GM18907 (cell line): ENCODE measurements at regions not wholly inside any gene's neighbourhood (a gene's known extent, or its start where the extent isn't known, plus 50 kb on each side); places are given as distances from the start of the nearest gene placed in this dataset.
A peak's percentile ranks its signal among the peaks of the same experiment; 100 is the strongest.

ENCODE experiments used
- ATAC-seq: cut with Tn5 transposase; IDR thresholded peaks from one replicate; pipeline ENCODE4 v1.9.1; 2021; ENCODE audit warnings: mild to moderate bottlenecking, moderate library complexity; ENCODE audit not compliant: unreplicated experiment

- ATAC-seq, result no peak
Measured at GRCh38 chr1:110765640-110766335, 91.0 kb upstream of the KCNA3 start.

- ATAC-seq, result no peak
Measured at GRCh38 chr1:110763149-110763548, 88.4 kb upstream of the KCNA3 start.

- no peak for ATAC-seq
Measured at GRCh38 chr1:110760321-110760720, 85.6 kb upstream of the KCNA3 start.

- no peak for ATAC-seq
Measured at GRCh38 chr1:110756506-110756905, 81.8 kb upstream of the KCNA3 start.

GRCh38 chr1:110752941-110753725, 78.4 kb upstream of the KCNA3 start:
- ATAC-seq, result no peak

GRCh38 chr1:110750562-110750961, 75.8 kb upstream of the KCNA3 start:
- ATAC-seq, result no peak

- no peak for ATAC-seq
Measured at GRCh38 chr1:110749960-110750359, 75.2 kb upstream of the KCNA3 start.

GRCh38 chr1:110746644-110747259, 72.0 kb upstream of the KCNA3 start:
- ATAC-seq, result no peak

- ATAC-seq, result no peak
Measured at GRCh38 chr1:110743397-110743796, 68.7 kb upstream of the KCNA3 start.

GRCh38 chr1:110736900-110737605, 62.3 kb upstream of the KCNA3 start:
- no peak for ATAC-seq

GRCh38 chr1:110734133-110734680, 59.5 kb upstream of the KCNA3 start:
- no peak for ATAC-seq

- no peak for ATAC-seq
Measured at GRCh38 chr1:110731529-110731928, 56.8 kb upstream of the KCNA3 start.

- no peak for ATAC-seq
Measured at GRCh38 chr1:110728388-110729001, 53.8 kb upstream of the KCNA3 start.

- ATAC-seq, result peak; percentile 10
Measured at GRCh38 chr1:110727246-110727645, 52.5 kb upstream of the KCNA3 start.

- peak; percentile 85 for ATAC-seq
Measured at GRCh38 chr1:110726755-110727154, 52.0 kb upstream of the KCNA3 start.
